ENCODE measurements at regions not wholly inside any gene's neighbourhood (a gene's known extent, or its start where the extent isn't known, plus 50 kb on each side); places are given as distances from the start of the nearest gene placed in this dataset.

DNA sequence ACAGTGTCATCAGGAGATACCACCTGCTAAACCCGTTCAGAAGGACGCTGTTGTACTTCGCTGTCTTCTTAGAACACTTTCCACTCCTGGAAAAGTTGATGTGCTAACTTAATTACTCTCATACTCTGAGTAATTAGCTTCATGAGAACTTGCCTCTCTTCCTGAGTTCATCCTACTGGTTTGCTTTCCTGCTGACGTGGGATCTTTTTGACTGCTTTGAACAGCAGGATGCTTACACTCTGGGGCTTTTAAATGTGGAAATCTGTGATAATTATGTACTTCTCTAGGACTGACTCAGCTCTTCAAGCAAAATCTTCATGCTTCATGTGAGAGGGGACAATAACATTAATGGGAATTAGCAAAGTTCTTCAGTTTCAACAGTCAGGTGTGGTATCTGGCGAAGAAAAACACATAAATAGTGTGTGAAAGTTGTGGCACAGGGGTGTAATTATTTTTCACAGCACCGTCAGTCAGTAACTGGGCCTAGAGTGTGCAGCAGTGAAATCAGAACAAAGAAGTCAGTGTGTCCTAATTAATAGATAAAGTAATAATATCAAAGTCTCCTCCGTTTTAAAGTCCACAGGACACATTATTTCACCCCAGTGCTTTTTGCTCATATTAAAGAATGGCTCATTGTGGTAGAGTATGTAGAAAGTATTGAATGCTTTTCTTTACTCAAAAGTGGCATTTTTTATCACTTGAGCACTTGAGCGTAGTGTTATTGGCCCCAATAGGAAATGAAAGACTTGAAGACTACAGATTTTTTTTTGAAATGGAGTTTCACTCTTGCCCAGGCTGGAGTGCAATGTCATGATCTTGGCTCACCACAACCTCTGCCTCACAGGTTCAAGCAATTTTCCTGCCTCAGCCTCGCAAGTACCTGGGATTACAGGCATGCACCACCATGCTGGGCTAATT is 140.9 kb upstream of the DMRT1 start:
- Histone ChIP-seq H4K20me1 (ENCODE audit: insufficient read depth, low read length) (no peaks in the 10 kb centered on the region), H3K4me3 (ENCODE audit: low read length) (no peak overlapping the region), H3K9ac (ENCODE audit: low read length) (no peak overlapping the region), H3K27ac (ENCODE audit: low read length) (no peak overlapping the region), H3K79me2 (ENCODE audit: low read length) (no peaks in the 10 kb centered on the region), H3K27me3 (ENCODE audit: low read depth, low read length) (no peaks in the 10 kb centered on the region; the same call in 1 of the 2 replicates), H3K4me1 (ENCODE audit: low read length) (peaks cover 9% of the 10 kb centered on the region), H3K36me3 (replicated peaks; ENCODE audit: low read depth, low read length) (no peaks in the 10 kb centered on the region), H2AFZ (ENCODE audit: low read depth, low read length) (no peak overlapping the region), H3K9me3 (ENCODE audit: insufficient read depth, low read length) (no peaks in the 10 kb centered on the region), H3K4me2 (ENCODE audit: low read length) (no peak overlapping the region)
- TF ChIP-seq, protein P1, sequence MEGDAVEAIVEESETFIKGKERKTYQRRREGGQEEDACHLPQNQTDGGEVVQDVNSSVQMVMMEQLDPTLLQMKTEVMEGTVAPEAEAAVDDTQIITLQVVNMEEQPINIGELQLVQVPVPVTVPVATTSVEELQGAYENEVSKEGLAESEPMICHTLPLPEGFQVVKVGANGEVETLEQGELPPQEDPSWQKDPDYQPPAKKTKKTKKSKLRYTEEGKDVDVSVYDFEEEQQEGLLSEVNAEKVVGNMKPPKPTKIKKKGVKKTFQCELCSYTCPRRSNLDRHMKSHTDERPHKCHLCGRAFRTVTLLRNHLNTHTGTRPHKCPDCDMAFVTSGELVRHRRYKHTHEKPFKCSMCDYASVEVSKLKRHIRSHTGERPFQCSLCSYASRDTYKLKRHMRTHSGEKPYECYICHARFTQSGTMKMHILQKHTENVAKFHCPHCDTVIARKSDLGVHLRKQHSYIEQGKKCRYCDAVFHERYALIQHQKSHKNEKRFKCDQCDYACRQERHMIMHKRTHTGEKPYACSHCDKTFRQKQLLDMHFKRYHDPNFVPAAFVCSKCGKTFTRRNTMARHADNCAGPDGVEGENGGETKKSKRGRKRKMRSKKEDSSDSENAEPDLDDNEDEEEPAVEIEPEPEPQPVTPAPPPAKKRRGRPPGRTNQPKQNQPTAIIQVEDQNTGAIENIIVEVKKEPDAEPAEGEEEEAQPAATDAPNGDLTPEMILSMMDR (IDR thresholded peaks at IDR 0.05; ENCODE audit: low read depth, low read length): no peak
- TF ChIP-seq EZH2phosphoT487 (IDR thresholded peaks at IDR 0.05; ENCODE audit: low read depth): no peak

DNA sequence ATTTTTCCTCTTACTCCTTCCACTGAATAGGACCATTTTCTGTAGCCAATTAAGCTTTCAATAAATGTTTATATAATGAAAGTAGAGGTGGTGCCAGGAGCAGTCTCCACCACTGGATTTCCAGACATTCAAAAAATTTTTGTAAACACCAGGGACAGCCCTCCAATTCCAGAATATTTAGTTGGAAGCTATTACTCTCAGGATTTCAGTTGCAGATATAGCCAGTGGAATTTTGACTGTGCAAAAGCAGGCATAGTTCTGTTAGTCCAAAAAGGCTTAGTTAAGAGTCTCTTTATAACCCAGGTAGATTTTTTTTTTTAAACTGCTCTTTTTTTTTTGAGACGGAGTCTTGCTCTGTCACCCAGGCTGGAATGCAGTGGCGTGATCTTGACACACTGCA is 138.1 kb upstream of the DMRT1 start:
- Histone ChIP-seq H3K27me3 (ENCODE audit: low read depth, low read length) (no peaks in the 10 kb centered on the region), H3K79me2 (ENCODE audit: low read length) (no peaks in the 10 kb centered on the region), H3K4me2 (ENCODE audit: low read length) (no peak overlapping the region), H3K4me3 (ENCODE audit: low read length) (no peak overlapping the region), H3K27ac (ENCODE audit: low read length) (no peak overlapping the region), H3K9ac (ENCODE audit: low read length) (no peak overlapping the region), H2AFZ (ENCODE audit: low read depth, low read length) (no peak overlapping the region), H4K20me1 (ENCODE audit: insufficient read depth, low read length) (no peaks in the 10 kb centered on the region), H3K36me3 (replicated peaks; ENCODE audit: low read depth, low read length) (no peaks in the 10 kb centered on the region), H3K4me1 (ENCODE audit: low read length) (peaks cover 19% of the 10 kb centered on the region), H3K9me3 (ENCODE audit: insufficient read depth, low read length) (no peaks in the 10 kb centered on the region)
- TF ChIP-seq, protein P1 (IDR thresholded peaks at IDR 0.05; ENCODE audit: low read depth, low read length): no peak
- TF ChIP-seq EZH2phosphoT487 (IDR thresholded peaks at IDR 0.05; ENCODE audit: low read depth): no peak

DNA sequence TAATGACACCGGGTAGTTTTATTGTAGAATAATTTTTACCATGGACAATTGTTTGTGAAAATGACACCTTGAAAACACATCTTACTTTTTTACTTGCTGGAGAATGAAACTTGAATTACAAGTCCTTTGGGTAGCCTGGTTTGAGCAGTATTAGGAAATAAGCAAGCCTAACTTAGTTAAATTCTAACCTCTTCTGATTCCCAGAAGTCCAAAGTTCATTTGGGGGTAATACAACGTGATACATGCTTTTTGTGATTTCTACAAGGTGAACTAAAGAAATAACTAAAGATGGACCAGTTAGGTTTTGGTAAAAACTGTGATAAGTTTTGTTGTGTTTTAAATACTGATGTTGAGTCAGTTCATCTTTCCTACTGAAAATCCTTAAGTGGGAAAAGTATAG is 135.4 kb upstream of the DMRT1 start:
- no peaks in the 10 kb centered on the region for H3K79me2 ChIP-seq (ENCODE audit: low read length)
- no peak overlapping the region for H3K27ac ChIP-seq (ENCODE audit: low read length)
- H3K9ac ChIP-seq (ENCODE audit: low read length): peak overlapping the region; percentile 72
- no peaks in the 10 kb centered on the region for H3K36me3 ChIP-seq (replicated peaks; ENCODE audit: low read depth, low read length)
- no peaks in the 10 kb centered on the region for H3K27me3 ChIP-seq (ENCODE audit: low read depth, low read length)
- peak overlapping the region; percentile 92 for H3K4me2 ChIP-seq (ENCODE audit: low read length)
- H4K20me1 ChIP-seq (ENCODE audit: insufficient read depth, low read length): no peaks in the 10 kb centered on the region
- H3K4me3 ChIP-seq (ENCODE audit: low read length): peak overlapping the region; percentile 86
- H3K4me1 ChIP-seq (ENCODE audit: low read length): peaks cover 11% of the 10 kb centered on the region
- TF ChIP-seq, protein P1 (IDR thresholded peaks at IDR 0.05; ENCODE audit: low read depth, low read length): no peak
- no peak for TF ChIP-seq EZH2phosphoT487 (IDR thresholded peaks at IDR 0.05; ENCODE audit: low read depth)
- H2AFZ ChIP-seq (ENCODE audit: low read depth, low read length): peak overlapping the region; percentile 95
- no peaks in the 10 kb centered on the region for H3K9me3 ChIP-seq (ENCODE audit: insufficient read depth, low read length)

DNA sequence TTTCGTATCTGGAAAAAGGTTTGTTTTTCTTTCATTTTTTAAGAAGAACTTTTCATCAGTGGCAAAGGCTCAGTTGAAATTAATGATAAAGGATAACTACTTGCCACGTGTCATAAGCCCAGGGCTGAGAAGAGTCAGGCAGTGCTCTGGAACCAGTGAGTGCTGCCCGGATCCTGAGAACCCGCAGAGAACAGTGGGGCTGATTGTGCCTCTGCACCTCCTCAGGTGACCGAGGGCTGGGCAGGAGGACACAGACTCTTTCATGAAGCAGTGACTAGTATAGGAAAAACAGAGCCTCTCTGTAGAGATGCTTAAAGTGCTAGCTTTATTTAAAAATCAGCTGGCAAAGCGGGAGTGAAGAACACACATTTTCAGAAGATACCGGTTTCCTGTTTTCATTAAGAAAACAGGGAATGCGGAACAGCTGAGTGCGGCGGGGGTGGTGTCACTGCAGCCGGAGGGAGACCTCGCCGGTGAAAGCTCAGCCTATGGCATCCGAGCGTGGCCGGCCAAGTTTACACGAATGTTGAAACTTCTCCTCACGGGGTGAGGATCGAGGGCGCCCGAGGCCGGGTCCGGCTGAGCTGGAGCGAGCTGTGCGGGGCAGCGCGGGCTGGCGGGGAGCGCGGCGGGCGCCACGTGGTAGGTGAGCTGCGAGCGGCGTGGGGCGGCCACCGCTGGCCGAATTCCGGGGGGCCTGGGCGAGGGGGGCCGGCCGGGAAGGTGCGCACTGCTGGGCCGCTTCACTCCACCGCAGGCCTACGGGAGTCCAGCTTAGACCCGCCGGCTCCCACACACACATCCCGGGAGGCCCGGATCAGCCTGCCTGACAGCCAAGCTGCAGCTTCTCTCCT is 134.7 kb upstream of the DMRT1 start:
- H3K9me3 ChIP-seq (ENCODE audit: insufficient read depth, low read length): no peaks in the 10 kb centered on the region
- H3K9ac ChIP-seq (ENCODE audit: low read length): peak overlapping the region; percentile 72
- peak overlapping the region; percentile 92 for H3K4me2 ChIP-seq (ENCODE audit: low read length)
- no peaks in the 10 kb centered on the region for H3K36me3 ChIP-seq (replicated peaks; ENCODE audit: low read depth, low read length)
- H3K27me3 ChIP-seq (ENCODE audit: low read depth, low read length): no peaks in the 10 kb centered on the region
- H2AFZ ChIP-seq (ENCODE audit: low read depth, low read length): peak overlapping the region; percentile 95
- TF ChIP-seq, protein P1 (IDR thresholded peaks at IDR 0.05; ENCODE audit: low read depth, low read length): no peak
- no peak for TF ChIP-seq EZH2phosphoT487 (IDR thresholded peaks at IDR 0.05; ENCODE audit: low read depth)
- peaks cover 10% of the 10 kb centered on the region for H3K4me1 ChIP-seq (ENCODE audit: low read length)
- H3K27ac ChIP-seq (ENCODE audit: low read length): no peak overlapping the region
- peak overlapping the region; percentile 86 for H3K4me3 ChIP-seq (ENCODE audit: low read length)
- no peaks in the 10 kb centered on the region for H4K20me1 ChIP-seq (ENCODE audit: insufficient read depth, low read length)
- H3K79me2 ChIP-seq (ENCODE audit: low read length): no peaks in the 10 kb centered on the region

Measured in OCI-LY3 (cell line).